ENCODE measurements at regions not wholly inside any gene's neighbourhood (a gene's known extent, or its start where the extent isn't known, plus 50 kb on each side); places are given as distances from the start of the nearest gene placed in this dataset.
"Not testable (repeated sequence)": the region's sequence is repeated elsewhere in the genome, so short reads cannot be mapped to it uniquely, and the experiment has no call there.

GRCh38 chr4:188956566-188956965 lies 817.3 kb downstream of the TRIML1 start:
- Histone ChIP-seq H3K4me1 (replicated peaks in 1 of 2) (peaks cover 0 to 1% of the 10 kb centered on the region in 2 donors), H3K27ac (no peak overlapping the region), H3K4me3 (no peak overlapping the region)
- in situ Hi-C loops (cut with MboI; ENCODE audit: low pct_unique_long_range_greater_than_20kb in 2 of 9, low sequenced_read_pairs in 9 of 9, unreplicated experiment in 9 of 9): no loop called here
- no peak for ATAC-seq (replicated peaks in 6 of 8)
- WGBS, 10 experiments: 4 to 100% (median 92%) methylated on average over 1 to 4 of the region's 4 CpGs

GRCh38 chr4:188958346-188958745 lies 819.1 kb downstream of the TRIML1 start:
- no peaks in the 10 kb centered on the region for H3K4me1 ChIP-seq (replicated peaks in 1 of 2)
- in situ Hi-C loops (cut with MboI; ENCODE audit: low pct_unique_long_range_greater_than_20kb in 2 of 9, low sequenced_read_pairs in 9 of 9, unreplicated experiment in 9 of 9): no loop called here
- ATAC-seq (replicated peaks in 6 of 8): no peak
- H3K4me3 ChIP-seq: no peak overlapping the region
- no peak overlapping the region for H3K27ac ChIP-seq

GRCh38 chr4:188959424-188959823 lies 820.2 kb downstream of the TRIML1 start:
- in situ Hi-C loops (cut with MboI; ENCODE audit: low pct_unique_long_range_greater_than_20kb in 2 of 9, low sequenced_read_pairs in 9 of 9, unreplicated experiment in 9 of 9): no loop called here
- 29 to 100% (median 60%) methylated on average over 1 to 3 of the region's 6 CpGs; no CpG with 5 or more reads in 4 of the 10 experiments for WGBS, 10 experiments

GRCh38 chr4:188960411-188961093 lies 821.3 kb downstream of the TRIML1 start:
- Histone ChIP-seq H3K4me1 (replicated peaks in 1 of 2) (no peaks in the 10 kb centered on the region), H3K4me3 (no peak overlapping the region), H3K27ac (no peak overlapping the region)
- in situ Hi-C loops (cut with MboI; ENCODE audit: low pct_unique_long_range_greater_than_20kb in 2 of 9, low sequenced_read_pairs in 9 of 9, unreplicated experiment in 9 of 9): no loop called here
- no peak for ATAC-seq (replicated peaks in 6 of 8)
- 0 to 100% (median 76%) methylated on average over 1 to 4 of the region's 4 CpGs; no CpG with 5 or more reads in 2 of the 10 experiments for WGBS, 10 experiments

More at GRCh38 chr4:188959424-188959823, 820.2 kb downstream of the TRIML1 start:
- no peak for ATAC-seq (replicated peaks in 6 of 8)
- Histone ChIP-seq H3K4me1 (replicated peaks in 1 of 2) (no peaks in the 10 kb centered on the region), H3K27ac (no peak overlapping the region), H3K4me3 (no peak overlapping the region)

- ATAC-seq (replicated peaks in 6 of 8): peak in 2 of 8 experiments; percentile 35 to 61
- WGBS, 10 experiments: 14 to 86% (median 34%) methylated on average over 1 to 3 of the region's 3 CpGs
- Histone ChIP-seq H3K4me3 (no peak overlapping the region), H3K4me1 (replicated peaks in 1 of 2) (peaks cover 2 to 10% of the 10 kb centered on the region in 2 donors), H3K27ac (no peak overlapping the region)
- in situ Hi-C loops (cut with MboI; ENCODE audit: low pct_unique_long_range_greater_than_20kb in 2 of 9, low sequenced_read_pairs in 9 of 9, unreplicated experiment in 9 of 9): no loop called here
These were observed 831.9 kb downstream of the TRIML1 start for GRCh38 chr4:188971125-188971524.

- in situ Hi-C loops (cut with MboI; ENCODE audit: low pct_unique_long_range_greater_than_20kb in 2 of 9, low sequenced_read_pairs in 9 of 9, unreplicated experiment in 9 of 9): no loop called here
- Histone ChIP-seq H3K4me3 (no peak overlapping the region), H3K27ac (no peak overlapping the region), H3K4me1 (replicated peaks in 1 of 2) (peaks cover 8 to 9% of the 10 kb centered on the region in 2 donors)
- WGBS, 10 experiments: 84 to 100% (median 100%) methylated on average over 1 to 6 of the region's 10 CpGs; no CpG with 5 or more reads in 5 of the 10 experiments
- ATAC-seq (replicated peaks in 6 of 8): no peak
These were observed 836.0 kb downstream of the TRIML1 start for GRCh38 chr4:188975271-188975670.

- Histone ChIP-seq H3K27ac (no peak overlapping the region), H3K4me3 (no peak overlapping the region), H3K4me1 (replicated peaks in 1 of 2) (peaks cover 8 to 9% of the 10 kb centered on the region in 2 donors)
- in situ Hi-C loops (cut with MboI; ENCODE audit: low pct_unique_long_range_greater_than_20kb in 2 of 9, low sequenced_read_pairs in 9 of 9, unreplicated experiment in 9 of 9): no loop called here
- WGBS, 10 experiments: 0 to 14% (median 0%) methylated on average over 1 to 2 of the region's 2 CpGs; no CpG with 5 or more reads in 3 of the 10 experiments
- peak in 6 of 8 experiments; percentile 69 to 97 (median 96) for ATAC-seq (replicated peaks in 6 of 8)
These were observed 837.4 kb downstream of the TRIML1 start for GRCh38 chr4:188976644-188977115.

- H3K27ac ChIP-seq; ATAC-seq (replicated peaks in 6 of 8); H3K4me1 ChIP-seq (replicated peaks in 1 of 2); in situ Hi-C loops (cut with MboI; ENCODE audit: low pct_unique_long_range_greater_than_20kb in 2 of 9, low sequenced_read_pairs in 9 of 9, unreplicated experiment in 9 of 9); H3K4me3 ChIP-seq: not testable (repeated sequence)
- 72 to 100% (median 92%) methylated on average over 1 to 6 of the region's 6 CpGs; no CpG with 5 or more reads in 4 of the 10 experiments for whole genome bisulfite sequencing, 10 experiments
These were observed 838.0 kb downstream of the TRIML1 start for GRCh38 chr4:188977232-188977631.

- in situ Hi-C loops (cut with MboI; ENCODE audit: low pct_unique_long_range_greater_than_20kb in 2 of 9, low sequenced_read_pairs in 9 of 9, unreplicated experiment in 9 of 9): no loop called here
- no peak for ATAC-seq (replicated peaks in 6 of 8)
- H3K4me1 ChIP-seq (replicated peaks in 1 of 2): no peaks in the 10 kb centered on the region
- H3K27ac ChIP-seq: no peak overlapping the region
- no peak overlapping the region for H3K4me3 ChIP-seq
- WGBS, 10 experiments: 8 to 100% (median 76%) methylated on average over 1 of the region's 1 CpG; no CpG with 5 or more reads in 1 of the 10 experiments
These were observed 845.3 kb downstream of the TRIML1 start for GRCh38 chr4:188984518-188984917.

GRCh38 chr4:188986271-188986689 lies 847.0 kb downstream of the TRIML1 start:
- in situ Hi-C loops (cut with MboI; ENCODE audit: low pct_unique_long_range_greater_than_20kb in 2 of 9, low sequenced_read_pairs in 9 of 9, unreplicated experiment in 9 of 9): no loop called here
- H3K4me3 ChIP-seq: no peak overlapping the region
- ATAC-seq (replicated peaks in 6 of 8): peak in 5 of 8 experiments; percentile 25 to 91 (median 41)
- no peaks in the 10 kb centered on the region for H3K4me1 ChIP-seq (replicated peaks in 1 of 2)
- WGBS, 10 experiments: 9 to 100% (median 79%) methylated on average over 1 to 2 of the region's 2 CpGs; no CpG with 5 or more reads in 4 of the 10 experiments
- H3K27ac ChIP-seq: no peak overlapping the region

- ATAC-seq (replicated peaks in 6 of 8): no peak
- H3K4me1 ChIP-seq (replicated peaks in 1 of 2): no peaks in the 10 kb centered on the region
- no peak overlapping the region for H3K27ac ChIP-seq
- 13 to 100% (median 84%) methylated on average over 1 of the region's 1 CpG; no CpG with 5 or more reads in 6 of the 10 experiments for whole genome bisulfite sequencing, 10 experiments
- in situ Hi-C loops (cut with MboI; ENCODE audit: low pct_unique_long_range_greater_than_20kb in 2 of 9, low sequenced_read_pairs in 9 of 9, unreplicated experiment in 9 of 9): no loop called here
- H3K4me3 ChIP-seq: no peak overlapping the region
These were observed 847.8 kb downstream of the TRIML1 start for GRCh38 chr4:188987011-188987410.

GRCh38 chr4:188988131-188988530 lies 848.9 kb downstream of the TRIML1 start:
- 40 to 100% (median 90%) methylated on average over 1 to 8 of the region's 8 CpGs; no CpG with 5 or more reads in 3 of the 10 experiments for WGBS, 10 experiments
- Histone ChIP-seq H3K4me3 (no peak overlapping the region), H3K27ac (no peak overlapping the region), H3K4me1 (replicated peaks in 1 of 2) (no peaks in the 10 kb centered on the region)
- in situ Hi-C loops (cut with MboI; ENCODE audit: low pct_unique_long_range_greater_than_20kb in 2 of 9, low sequenced_read_pairs in 9 of 9, unreplicated experiment in 9 of 9): no loop called here
- ATAC-seq (replicated peaks in 6 of 8): no peak

- H3K27ac ChIP-seq: no peak overlapping the region
- no peaks in the 10 kb centered on the region for H3K4me1 ChIP-seq (replicated peaks in 1 of 2)
- no peak overlapping the region for H3K4me3 ChIP-seq
- peak in 1 of 8 experiments; percentile 27 for ATAC-seq (replicated peaks in 6 of 8)
- 0 to 100% (median 80%) methylated on average over 1 to 3 of the region's 3 CpGs for WGBS, 10 experiments
- in situ Hi-C loops (cut with MboI; ENCODE audit: low pct_unique_long_range_greater_than_20kb in 2 of 9, low sequenced_read_pairs in 9 of 9, unreplicated experiment in 9 of 9): no loop called here
These were observed 850.1 kb downstream of the TRIML1 start for GRCh38 chr4:188989371-188989770.

- Histone ChIP-seq H3K4me1 (replicated peaks in 1 of 2) (no peaks in the 10 kb centered on the region), H3K27ac (no peak overlapping the region), H3K4me3 (no peak overlapping the region)
- in situ Hi-C loops (cut with MboI; ENCODE audit: low pct_unique_long_range_greater_than_20kb in 2 of 9, low sequenced_read_pairs in 9 of 9, unreplicated experiment in 9 of 9): no loop called here
- ATAC-seq (replicated peaks in 6 of 8): no peak
- WGBS, 10 experiments: 0 to 100% (median 88%) methylated on average over 1 of the region's 1 CpG; no CpG with 5 or more reads in 3 of the 10 experiments
These were observed 853.5 kb downstream of the TRIML1 start for GRCh38 chr4:188992706-188993105.

All from motor neuron (in vitro differentiated cells).